GM21367 (cell line): ENCODE measurements at regions not wholly inside any gene's neighbourhood (a gene's known extent, or its start where the extent isn't known, plus 50 kb on each side); places are given as distances from the start of the nearest gene placed in this dataset.
"Not testable (repeated sequence)": the region's sequence is repeated elsewhere in the genome, so short reads cannot be mapped to it uniquely, and the experiment has no call there.

Experiments
- ATAC-seq: cut with Tn5 transposase; IDR thresholded peaks from one replicate; pipeline ENCODE4 v1.9.1; 2021; ENCODE audit not compliant: unreplicated experiment

DNA sequence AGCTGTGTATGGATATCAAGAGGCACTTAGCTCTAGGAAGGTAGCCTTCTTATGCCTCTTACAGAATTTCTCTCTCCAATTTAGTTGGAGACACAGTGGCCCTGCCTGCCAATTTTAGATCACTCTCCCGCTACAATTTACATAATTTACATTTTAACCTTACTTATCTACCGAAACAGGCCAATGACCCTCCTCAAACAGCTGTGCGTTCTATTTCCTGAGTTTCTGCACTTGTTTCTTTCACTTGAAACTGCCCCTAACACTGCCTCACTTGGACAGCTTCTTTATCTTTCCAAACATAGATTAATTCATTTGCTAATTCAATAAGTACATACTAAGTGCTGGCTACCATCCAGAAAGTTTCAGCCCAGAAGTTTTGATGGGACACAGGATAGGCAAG, 52.9 kb upstream of the HDDC2 start:
- peak; percentile 35 for ATAC-seq

DNA sequence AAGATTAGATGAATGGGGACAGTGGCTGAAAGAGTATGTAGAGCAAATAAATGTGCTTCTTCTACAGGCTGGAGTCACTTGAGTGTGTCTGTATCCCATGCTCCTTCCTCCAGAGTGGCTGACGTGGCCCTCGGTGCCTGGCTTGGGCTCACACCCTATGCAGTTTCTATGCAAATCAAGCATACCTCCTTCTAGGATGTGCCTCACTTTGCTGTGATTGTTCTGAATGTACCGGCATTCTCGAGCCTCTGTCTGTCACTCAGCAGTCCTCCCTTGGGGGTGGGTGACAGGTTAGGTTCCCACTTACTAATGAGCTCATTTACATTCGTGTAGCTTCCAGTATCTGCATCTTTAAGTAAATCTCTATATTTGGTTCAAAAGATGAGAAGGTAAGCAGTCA, 55.1 kb upstream of the HDDC2 start:
- peak; percentile 50 for ATAC-seq

DNA sequence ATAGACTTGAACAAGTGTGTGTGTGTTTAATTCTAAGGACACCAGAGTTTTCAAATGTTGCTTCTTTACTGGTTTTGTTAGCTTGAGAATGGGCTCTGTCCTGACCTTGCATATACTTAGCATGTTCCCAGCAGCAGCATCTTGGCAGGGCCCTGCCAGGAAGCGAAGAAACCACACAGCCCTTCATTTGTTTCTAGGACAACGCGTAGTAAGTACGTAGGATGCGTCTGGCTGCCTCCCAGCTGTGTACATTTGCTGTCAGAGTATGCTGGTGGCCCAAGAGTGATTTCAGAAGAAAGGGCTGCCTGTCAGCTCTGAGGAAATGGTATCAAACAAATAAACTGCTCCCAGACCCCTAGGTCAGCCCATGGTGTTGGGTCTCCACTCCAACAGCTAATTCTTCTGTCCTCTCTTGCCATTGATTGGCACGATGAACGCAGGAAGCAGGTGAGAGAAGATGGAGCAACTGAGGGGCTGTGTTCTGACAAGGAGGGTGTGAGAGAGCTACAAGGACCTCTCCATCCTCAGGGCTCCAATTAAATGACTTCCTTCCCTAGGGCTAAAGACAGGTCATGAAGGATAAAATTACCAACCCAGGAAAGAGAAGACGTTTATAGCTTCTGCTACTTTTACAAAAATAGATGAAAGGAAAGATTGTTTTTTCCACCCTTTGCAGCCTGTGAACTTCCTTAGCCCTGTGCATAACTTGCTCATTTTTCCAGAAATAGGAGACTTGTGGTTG, 55.9 kb upstream of the HDDC2 start:
- peak; percentile 61 for ATAC-seq

DNA sequence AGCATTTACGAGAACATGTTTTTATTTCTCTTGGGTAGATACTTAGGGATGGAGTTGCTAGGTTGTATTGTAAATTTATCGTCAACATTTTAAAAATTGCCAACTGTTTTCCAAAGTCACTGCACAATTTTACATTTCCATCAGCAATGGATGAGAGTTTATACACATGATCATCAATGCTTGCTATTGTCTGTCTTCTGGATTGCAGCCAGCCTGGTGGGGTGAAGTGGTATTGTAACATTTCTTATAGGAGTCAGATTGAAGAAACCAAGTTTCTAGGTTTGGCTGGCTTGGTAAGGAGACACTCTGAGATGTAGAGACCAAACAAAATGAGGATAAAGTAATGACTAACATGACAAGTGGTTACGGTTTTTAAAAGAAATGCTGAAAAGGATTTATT, 57.1 kb upstream of the HDDC2 start:
- ATAC-seq = no peak

DNA sequence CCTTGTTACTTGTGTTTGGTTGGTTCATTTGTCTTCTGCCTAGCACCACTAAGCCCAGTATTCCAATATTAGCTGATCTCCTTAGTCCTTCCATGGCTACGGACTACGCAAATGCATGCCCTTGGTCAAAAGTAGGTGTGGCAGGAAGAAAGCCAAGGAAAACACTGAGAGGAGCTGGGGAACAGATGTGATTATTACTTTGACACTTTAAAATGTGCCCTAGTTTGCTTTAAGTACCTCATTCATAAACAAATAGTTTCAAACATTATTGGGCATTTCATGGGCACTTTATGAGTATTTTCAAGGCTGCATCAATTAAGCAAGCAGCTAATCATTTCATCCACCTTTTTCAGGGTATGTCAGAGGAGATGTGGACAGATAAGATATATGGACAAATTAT, 60.1 kb upstream of the HDDC2 start:
- no peak for ATAC-seq

DNA sequence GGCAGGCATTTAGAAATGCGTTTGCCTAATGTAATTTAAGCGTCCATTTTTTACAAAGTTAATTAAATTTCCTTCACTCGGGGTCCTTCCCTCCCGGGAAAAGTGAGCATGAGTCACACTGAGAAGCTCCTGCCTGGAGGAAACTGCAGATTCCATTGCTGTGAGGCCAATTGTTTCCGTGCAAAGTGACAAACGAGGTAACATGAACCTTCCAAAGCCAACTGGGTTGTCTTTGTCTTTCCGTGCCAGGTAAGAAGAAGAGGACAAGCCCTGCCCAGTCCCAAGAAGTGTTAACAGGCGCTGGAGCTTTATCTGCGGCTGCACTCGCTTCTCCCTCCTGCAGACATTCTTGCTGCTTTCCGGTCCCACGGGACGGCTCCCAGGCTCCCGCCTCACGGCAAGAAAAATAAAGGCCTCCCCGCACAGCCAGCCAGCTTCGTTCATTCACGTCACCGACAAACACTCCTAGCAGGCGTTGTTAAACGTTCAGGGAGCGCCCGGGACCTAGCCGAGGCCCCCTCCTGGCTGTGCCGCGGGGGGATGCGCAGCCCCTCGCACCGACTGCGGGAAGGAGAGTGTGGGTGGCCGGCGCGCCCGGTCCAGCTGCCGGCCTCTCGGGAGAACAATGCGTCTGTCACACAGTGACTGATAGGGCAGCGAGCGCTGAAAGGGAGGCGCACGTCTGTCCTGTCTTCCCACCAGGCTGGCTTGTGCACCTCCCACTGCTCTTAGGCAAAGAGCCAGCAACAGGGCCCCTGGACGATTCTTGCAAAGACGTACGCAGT, 61.5 kb upstream of the HDDC2 start:
- no peak for ATAC-seq

DNA sequence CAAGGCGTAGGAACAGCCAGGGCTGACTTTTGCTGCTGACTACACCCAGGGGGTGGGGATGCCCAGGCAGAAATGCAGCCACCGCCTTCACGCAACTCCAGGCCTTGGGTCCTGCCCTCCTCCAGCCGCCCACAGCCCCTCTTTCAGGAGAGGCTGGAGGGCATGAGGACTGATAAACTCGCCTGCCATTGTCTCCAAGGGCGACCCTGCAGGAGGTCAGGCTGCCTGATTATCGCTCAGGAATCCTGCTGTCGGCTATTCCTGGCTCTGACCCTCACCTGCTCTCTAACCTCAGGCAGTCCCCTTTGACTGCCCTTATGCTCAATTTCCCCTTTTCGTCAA, 62.0 kb upstream of the HDDC2 start:
- ATAC-seq = no peak

DNA sequence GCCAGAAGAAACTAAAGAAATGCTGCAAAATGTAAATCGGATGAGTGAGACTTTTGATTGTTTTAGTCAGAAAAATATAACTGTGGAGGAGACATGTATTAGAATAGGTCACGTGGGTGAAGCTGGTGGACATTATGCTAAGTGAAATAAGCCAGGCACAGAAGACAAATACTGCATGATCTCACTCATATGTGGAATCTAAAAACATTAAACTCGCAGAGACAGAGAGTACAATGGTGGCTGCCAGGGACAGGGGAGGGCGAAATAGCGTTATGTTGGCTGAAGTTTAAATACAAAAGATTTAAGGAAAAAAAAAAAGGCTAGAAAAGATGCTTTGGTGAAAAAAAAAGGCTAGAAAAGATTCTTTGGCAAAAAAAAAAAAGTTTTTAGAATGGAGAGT, 63.5 kb upstream of the HDDC2 start:
- no peak for ATAC-seq

DNA sequence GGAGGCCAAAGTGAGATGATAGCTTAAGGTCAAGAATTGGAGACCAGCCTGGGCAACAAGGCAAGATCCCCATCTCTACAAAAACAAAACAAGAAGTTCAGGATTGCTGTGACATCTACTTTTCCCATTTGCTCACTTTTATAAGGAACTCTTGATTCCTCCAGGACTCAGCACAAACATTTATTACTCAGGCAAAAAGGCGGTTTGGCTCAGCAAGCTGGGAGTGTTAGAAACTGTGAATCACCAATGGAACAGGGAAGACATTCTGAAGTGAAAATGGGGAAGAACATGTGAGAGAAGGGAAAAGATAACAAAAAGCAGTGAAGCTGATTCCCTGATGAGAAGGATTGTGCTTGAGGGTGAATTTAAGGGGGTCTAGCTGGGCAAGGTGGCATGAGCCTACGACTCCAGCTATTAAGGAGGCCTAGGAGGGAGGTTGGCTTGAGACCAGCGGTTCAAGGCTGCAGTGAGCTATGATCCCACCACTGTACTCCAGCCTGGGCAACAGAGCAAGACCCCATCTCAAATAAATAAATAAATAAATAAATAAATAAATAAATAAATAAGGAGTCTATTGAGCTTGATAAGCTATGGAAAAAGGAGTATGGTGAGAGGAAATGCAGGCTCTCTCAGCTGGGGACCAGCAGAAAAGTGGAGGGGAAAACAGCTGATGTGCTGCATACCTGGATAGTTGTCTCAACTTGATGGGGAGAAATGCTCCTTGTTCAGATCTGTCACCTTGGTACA, 65.4 kb upstream of the HDDC2 start:
- ATAC-seq = no peak

DNA sequence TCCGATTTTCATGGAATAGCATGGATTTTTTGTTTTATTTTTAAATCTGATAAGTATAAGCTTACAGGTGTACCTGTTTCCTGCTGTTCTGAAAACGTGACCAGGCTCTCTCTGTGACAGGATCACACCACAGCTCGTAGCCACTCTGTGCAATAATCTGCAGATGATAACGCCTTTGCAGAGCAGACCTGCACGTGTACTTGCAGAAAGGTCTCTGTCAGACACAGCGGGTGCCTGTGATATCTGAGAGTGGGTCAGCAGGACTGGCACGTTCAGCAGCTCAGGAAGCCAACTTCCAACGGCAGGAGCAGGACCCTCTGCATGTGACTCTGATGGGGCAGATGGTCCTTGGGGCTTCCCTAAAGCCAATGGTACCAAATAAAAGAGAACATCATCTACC, 68.6 kb upstream of the HDDC2 start:
- ATAC-seq = no peak

DNA sequence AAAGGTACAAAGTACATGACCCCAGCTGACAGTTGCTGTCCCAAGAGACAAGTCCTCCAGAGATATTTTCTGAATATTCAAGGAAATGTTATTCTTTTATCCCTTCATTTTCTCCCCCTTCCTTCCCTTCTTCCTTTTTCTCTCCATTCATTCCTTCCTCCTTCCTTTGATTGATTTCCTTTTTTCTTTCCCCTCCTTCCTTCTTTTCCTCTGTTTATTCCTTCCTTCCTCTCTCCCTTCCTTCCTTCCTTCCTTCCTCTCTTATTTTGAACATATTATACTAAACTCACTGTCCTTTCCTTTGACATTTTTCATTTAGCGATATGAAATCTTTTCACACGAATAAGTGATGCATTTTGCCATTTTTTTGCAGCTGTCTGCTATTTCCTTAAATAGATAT, 73.2 kb upstream of the HDDC2 start:
- ATAC-seq = no peak

DNA sequence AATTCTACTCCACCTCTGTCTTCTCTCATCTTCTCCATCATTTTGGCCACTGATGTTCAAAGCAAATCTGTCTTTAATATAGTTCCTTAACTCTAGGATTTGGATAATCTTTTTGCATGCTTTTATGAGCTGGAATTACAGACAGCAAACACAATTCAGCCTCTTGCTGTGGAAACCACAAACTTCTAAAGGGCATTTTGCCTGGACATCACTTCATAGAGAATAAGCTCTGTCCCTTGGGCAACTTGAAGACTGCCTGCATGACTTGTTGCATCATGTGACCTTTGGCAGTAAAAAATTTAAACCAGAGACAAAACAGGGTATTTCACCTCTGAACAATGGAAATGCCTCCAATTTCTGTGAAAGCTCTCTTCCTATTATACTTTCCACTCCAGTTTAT, 74.1 kb upstream of the HDDC2 start:
- ATAC-seq = no peak

DNA sequence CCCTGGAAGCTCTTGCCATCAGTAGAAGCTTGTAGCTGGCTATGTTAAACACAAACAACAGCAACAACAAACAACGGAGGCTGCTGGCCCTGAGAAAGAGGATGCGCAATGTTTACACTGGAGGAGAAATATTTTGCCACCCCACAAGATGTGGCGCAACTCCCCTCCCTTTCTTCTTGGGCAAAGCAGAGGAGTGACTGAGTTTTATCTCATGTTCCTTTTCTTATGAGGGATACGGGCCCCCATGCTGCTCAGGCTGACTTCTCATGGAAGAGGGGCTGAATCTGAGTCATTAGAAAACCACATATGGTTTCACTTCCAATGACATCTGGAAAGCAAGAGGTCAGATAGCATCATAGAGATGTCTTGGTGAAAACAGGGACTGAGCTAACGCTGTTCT, 75.9 kb upstream of the HDDC2 start:
- ATAC-seq = no peak

DNA sequence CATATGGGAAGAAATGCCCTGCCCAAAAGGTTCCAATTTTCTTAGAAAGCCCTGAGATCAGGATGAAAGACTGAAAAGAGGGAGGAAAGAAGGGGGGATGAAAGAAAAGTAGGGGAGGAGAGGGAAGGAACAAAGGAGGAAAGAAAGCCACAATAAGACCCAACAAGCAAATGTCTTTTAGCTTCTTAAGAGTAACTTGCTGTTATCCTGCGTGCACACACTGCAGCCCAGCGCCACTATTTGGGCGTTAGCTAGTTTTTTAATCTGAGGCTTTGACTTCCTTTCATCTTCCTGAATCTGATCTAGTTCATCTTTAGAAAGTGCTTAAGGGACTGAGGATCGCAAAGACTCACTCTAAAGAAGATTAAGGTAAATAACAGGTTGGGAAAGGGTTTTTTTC, 77.4 kb upstream of the HDDC2 start:
- ATAC-seq = no peak

DNA sequence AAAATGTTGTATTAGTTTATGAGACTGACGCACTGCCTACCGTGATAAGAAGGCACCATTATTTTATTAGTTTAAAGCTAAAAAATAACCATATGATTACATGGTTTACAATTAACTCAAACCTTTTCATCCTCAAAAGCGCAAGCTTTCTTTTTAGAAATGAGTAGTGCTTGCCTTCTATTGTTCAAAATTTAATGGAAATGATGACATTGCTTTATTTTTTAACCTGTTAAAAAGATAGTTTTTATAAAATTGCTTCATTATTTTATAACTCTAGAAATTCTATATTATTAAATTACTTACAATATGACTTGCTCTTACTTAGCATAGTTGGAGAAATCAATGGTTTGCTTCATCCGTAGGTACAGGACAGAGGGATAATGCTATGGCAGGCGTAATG, 78.7 kb upstream of the HDDC2 start:
- no peak for ATAC-seq

DNA sequence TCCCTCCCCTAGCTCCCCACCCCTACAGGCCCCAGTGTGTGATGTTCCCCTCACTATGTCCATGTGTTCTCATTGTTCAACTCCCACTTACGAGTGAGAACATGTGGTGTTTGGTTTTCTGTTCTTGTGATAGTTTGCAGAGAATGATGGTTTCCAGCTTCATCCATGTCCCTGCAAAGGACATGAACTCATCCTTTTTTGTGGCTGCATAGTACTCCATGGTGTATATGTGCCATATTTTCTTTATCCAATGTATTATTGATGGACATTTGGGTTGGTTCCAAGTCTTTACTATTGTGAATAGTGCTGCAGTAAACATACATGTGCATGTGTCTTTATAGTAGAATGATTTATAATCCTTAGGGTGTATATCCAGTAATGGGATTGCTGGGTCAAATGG, 84.6 kb upstream of the HDDC2 start:
- ATAC-seq = not testable (repeated sequence)

DNA sequence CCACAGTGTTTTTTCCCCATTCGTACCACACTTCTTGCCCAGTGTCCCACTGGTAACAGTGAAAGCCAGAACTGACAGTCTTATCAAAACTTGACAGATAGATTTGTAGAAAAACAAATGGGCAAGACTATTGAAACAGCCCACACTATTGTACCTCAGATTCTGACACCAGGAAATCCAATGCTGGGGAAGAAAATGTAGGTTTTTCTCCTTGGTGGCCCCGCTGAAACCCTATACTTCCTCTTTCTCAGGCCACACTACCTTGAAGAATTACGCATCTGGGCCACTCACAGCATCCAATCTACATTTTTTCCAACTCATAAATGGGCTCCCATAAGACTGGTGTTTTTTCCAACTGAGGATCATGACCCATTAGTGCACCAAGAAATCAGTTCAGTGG, 90.9 kb upstream of the HDDC2 start:
- peak; percentile 74 for ATAC-seq

DNA sequence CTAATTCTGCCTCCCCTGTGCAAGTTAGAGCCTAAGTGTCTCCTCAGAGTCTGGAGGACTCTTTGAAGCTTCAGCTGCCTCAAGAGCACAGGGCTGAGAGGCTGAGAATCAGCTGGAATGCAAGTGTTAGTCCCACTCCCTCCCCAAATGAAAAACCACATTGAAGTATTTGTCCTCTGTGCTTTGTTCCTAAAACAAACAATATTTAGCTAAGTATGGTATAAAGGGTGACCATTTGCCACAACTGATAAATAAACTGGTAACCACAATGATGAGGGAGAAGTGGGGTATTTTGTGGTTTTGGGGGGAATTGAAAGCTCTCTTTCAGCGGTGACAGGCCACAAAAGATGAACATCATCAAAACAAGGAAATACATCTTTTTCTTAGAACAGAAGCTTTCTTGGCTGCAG, 91.7 kb upstream of the HDDC2 start:
- ATAC-seq = no peak

DNA sequence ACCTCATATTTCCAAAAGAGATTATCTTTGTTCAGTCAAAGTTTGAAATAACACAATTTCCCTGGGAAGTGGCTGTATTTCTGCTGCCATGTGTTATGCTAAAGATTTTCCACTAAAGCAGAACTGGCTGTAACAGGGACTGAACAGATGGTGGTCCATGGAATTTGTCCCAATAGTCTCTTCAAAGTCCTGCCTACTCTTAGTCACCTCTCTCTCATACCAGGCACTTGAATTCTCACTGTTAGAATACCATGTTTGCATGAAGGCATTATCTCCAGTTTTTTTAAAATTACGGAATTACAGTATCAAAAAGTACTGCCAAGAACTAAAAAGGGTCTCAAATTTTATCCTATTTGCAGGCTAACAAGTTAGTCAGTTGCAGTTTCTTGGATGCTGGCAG, 105.0 kb upstream of the HDDC2 start:
- no peak for ATAC-seq

DNA sequence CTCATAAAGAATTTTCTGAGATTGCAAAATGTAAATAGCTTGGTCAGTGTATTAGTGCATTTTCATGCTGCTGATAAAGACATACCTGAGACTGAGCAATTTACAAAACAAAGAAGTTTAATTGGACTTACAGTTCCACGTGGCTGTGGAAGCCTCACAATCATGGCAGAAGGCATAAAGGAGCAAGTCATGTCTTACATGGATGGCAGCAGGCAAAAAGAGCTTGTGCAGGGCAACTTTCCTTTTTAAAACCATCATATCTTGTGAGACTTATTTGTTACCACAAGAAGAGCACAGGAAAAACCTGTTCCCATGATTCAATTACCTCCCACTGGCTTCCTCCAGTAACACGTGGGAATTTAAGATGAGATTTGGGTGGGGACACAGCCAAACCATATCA, 112.7 kb upstream of the HDDC2 start:
- no peak for ATAC-seq

DNA sequence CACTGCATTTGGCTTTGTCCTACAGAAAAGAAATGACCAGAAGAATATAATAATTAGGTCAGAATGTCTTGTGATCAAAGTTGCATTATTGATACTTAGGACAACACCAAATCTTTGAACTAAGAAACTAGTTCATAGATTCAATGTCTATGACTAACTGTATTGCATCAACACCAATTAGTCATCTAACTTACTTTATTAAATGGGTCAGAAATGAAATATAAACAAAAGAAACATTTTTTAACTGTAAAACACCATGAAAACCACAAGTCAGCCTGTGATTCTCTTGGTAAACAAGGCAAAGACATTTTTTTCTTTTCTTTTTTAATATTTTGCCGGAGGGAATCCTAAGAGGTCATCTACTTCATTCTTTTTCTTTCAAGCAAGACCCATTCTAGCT, 114.1 kb upstream of the HDDC2 start:
- ATAC-seq = no peak

DNA sequence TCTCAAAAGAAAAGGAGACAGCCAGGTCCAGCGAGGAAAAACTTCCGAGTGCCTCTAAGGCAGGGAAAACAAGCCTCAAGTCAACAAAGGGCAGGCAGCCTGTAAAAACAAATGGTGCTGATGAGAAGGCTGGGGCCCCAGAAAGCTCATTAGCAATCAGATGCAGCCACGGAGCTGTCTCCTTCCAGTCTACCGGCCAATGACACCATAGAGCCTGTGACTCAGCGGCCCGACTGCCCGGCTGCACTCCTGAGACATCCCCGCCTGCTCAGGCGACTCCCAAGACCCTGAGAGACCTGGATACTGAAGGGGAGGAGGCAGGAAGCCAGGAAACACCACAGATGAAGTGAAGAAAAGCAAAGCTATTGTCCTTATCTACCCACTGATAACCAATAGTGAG, 120.1 kb upstream of the HDDC2 start:
- no peak for ATAC-seq
